CD4-positive, alpha-beta memory T cell (primary cell): ENCODE measurements at regions not wholly inside any gene's neighbourhood (a gene's known extent, or its start where the extent isn't known, plus 50 kb on each side); places are given as distances from the start of the nearest gene placed in this dataset.

Experiments used
- CTCF ChIA-PET: fragments of 350-600 bp; sonication (Branson Sonifier 250); formaldehyde crosslinking; loops from one replicate; lab custom pipeline; 2021; ENCODE audit warnings: inconsistent platforms; ENCODE audit not compliant: partially characterized antibody; lab: Charles Lee
- POLR2A ChIA-PET: fragments of 350-600 bp; sonication (Branson Sonifier 250); formaldehyde crosslinking; loops from one replicate; lab custom pipeline; 2021; ENCODE audit not compliant: partially characterized antibody; lab: Charles Lee
- DNase-seq, 5 donors: peaks; one replicate each; pipeline versions ENCODE4 v3.0.0 to v3.0.0-alpha.2; 2020 to 2022; ENCODE audit warnings: mixed read lengths in 1 of 5
- H3K27ac ChIP-seq: one replicate; pipeline ENCODE4 v1.7.0; 2013; ENCODE audit warnings: low read depth, low read length
- H3K27me3 ChIP-seq: 2 replicates; pipeline ENCODE4 v1.7.0; 2013; ENCODE audit warnings: mild to moderate bottlenecking, low read length, moderate library complexity; ENCODE audit not compliant: insufficient read depth
- H3K36me3 ChIP-seq: 2 replicates; pipeline ENCODE4 v1.7.0; 2013; ENCODE audit warnings: mild to moderate bottlenecking, low read length, moderate library complexity; ENCODE audit not compliant: insufficient read depth
- H3K4me1 ChIP-seq: 2 replicates; pipeline ENCODE4 v1.7.0; 2013; ENCODE audit warnings: mild to moderate bottlenecking, low read length, moderate library complexity; ENCODE audit not compliant: insufficient read depth
- H3K4me3 ChIP-seq, 2 donors: one replicate each; pipeline ENCODE4 v1.7.0; 2013; ENCODE audit warnings: low read length in 2 of 2, mild to moderate bottlenecking in 1 of 2
- H3K9me3 ChIP-seq, 2 donors: one replicate each; pipeline ENCODE4 v1.7.0; 2013; ENCODE audit warnings: low read length in 2 of 2, control low read depth in 1 of 2; ENCODE audit not compliant: control insufficient read depth in 1 of 2
- H3K27ac Mint-ChIP-seq, 7 donors: one replicate each; pipeline ENCODE4 v1.8.0; 2020 to 2021; ENCODE audit warnings: mixed read lengths in 7 of 7, mild to moderate bottlenecking in 6 of 7, inconsistent platforms in 3 of 7, moderate library complexity in 3 of 7
- H3K27me3 Mint-ChIP-seq, 2 donors: one replicate each; pipeline ENCODE4 v1.8.0; 2020 to 2021; ENCODE audit warnings: mixed read lengths in 2 of 2
- H3K36me3 Mint-ChIP-seq, 2 donors: one replicate each; pipeline ENCODE4 v1.8.0; 2020 to 2021; ENCODE audit warnings: mixed read lengths in 2 of 2, inconsistent platforms in 1 of 2, mild to moderate bottlenecking in 1 of 2
- H3K4me1 Mint-ChIP-seq, 4 donors: one replicate each; pipeline ENCODE4 v1.8.0; 2020 to 2021; ENCODE audit warnings: mixed read lengths in 4 of 4, mild to moderate bottlenecking in 1 of 4
- H3K4me3 Mint-ChIP-seq, 8 donors: one replicate each; pipeline ENCODE4 v1.8.0; 2020 to 2021; ENCODE audit warnings: mixed read lengths in 8 of 8, mild to moderate bottlenecking in 7 of 8, moderate library complexity in 6 of 8, inconsistent platforms in 3 of 8
- H3K9me3 Mint-ChIP-seq, 8 donors: one replicate each; pipeline ENCODE4 v1.8.0; 2020 to 2021; ENCODE audit warnings: mixed read lengths in 8 of 8, mild to moderate bottlenecking in 5 of 8, inconsistent platforms in 3 of 8, moderate library complexity in 1 of 8
- intact Hi-C: fragments of 100-400 bp; cut with micrococcal nuclease; formaldehyde crosslinking; loops from one replicate; pipeline ENCODE4 v1.15.1; 2023

- intact Hi-C loops = no loop called here
Measured at GRCh38 chr5:126186210-126186609, 237.0 kb upstream of the GRAMD2B start.

GRCh38 chr5:126188804-126189203 lies 234.4 kb upstream of the GRAMD2B start:
- Histone ChIP-seq H3K4me3 (no peak overlapping the region), H3K27me3 (no peaks in the 10 kb centered on the region), H3K4me1 (no peaks in the 10 kb centered on the region), H3K27ac (no peak overlapping the region), H3K36me3 (no peaks in the 10 kb centered on the region), H3K9me3 (no peaks in the 10 kb centered on the region)
- Mint-ChIP-seq H3K9me3 (peaks cover 0 to 13% (median 1%) of the 10 kb centered on the region in 8 donors), H3K4me3 (no peak overlapping the region), H3K4me1 (no peaks in the 10 kb centered on the region), H3K27me3 (no peaks in the 10 kb centered on the region), H3K27ac (no peak overlapping the region), H3K36me3 (no peaks in the 10 kb centered on the region)
- ChIA-PET POLR2A (no interaction called here), CTCF (no interaction called here)
- intact Hi-C loops = no loop called here
- DNase-seq = no peak

More at GRCh38 chr5:126186210-126186609, 237.0 kb upstream of the GRAMD2B start:
- H3K4me3 Mint-ChIP-seq = no peak overlapping the region
- H3K36me3 Mint-ChIP-seq = no peaks in the 10 kb centered on the region
- DNase-seq = no peak
- no peaks in the 10 kb centered on the region for H3K27me3 ChIP-seq
- no peaks in the 10 kb centered on the region for H3K27me3 Mint-ChIP-seq
- ChIA-PET POLR2A (no interaction called here), CTCF (no interaction called here)
- no peak overlapping the region for H3K27ac Mint-ChIP-seq
- H3K9me3 Mint-ChIP-seq = peaks cover 0 to 9% (median 2%) of the 10 kb centered on the region in 8 donors
- H3K4me3 ChIP-seq = no peak overlapping the region
- H3K4me1 Mint-ChIP-seq = no peaks in the 10 kb centered on the region
- H3K9me3 ChIP-seq = no peaks in the 10 kb centered on the region
- no peaks in the 10 kb centered on the region for H3K36me3 ChIP-seq
- no peak overlapping the region for H3K27ac ChIP-seq
- no peaks in the 10 kb centered on the region for H3K4me1 ChIP-seq

- Mint-ChIP-seq H3K9me3 (peaks cover 0 to 13% (median 1%) of the 10 kb centered on the region in 8 donors), H3K27ac (no peak overlapping the region), H3K4me3 (no peak overlapping the region), H3K27me3 (no peaks in the 10 kb centered on the region), H3K4me1 (no peaks in the 10 kb centered on the region), H3K36me3 (no peaks in the 10 kb centered on the region)
- no peak overlapping the region for H3K4me3 ChIP-seq
- H3K27ac ChIP-seq = no peak overlapping the region
- DNase-seq = no peak
- H3K36me3 ChIP-seq = no peaks in the 10 kb centered on the region
- CTCF ChIA-PET = no interaction called here
- H3K27me3 ChIP-seq = no peaks in the 10 kb centered on the region
- POLR2A ChIA-PET = no interaction called here
- H3K4me1 ChIP-seq = no peaks in the 10 kb centered on the region
- H3K9me3 ChIP-seq = no peaks in the 10 kb centered on the region
- intact Hi-C loops = no loop called here
Measured at GRCh38 chr5:126189231-126189630, 234.0 kb upstream of the GRAMD2B start.

GRCh38 chr5:126189862-126190261 lies 233.3 kb upstream of the GRAMD2B start:
- Histone ChIP-seq H3K4me1 (no peaks in the 10 kb centered on the region), H3K4me3 (no peak overlapping the region), H3K27me3 (no peaks in the 10 kb centered on the region), H3K9me3 (no peaks in the 10 kb centered on the region), H3K36me3 (no peaks in the 10 kb centered on the region), H3K27ac (no peak overlapping the region)
- Mint-ChIP-seq H3K27ac (no peak overlapping the region), H3K36me3 (no peaks in the 10 kb centered on the region), H3K9me3 (peaks cover 0 to 13% (median 1%) of the 10 kb centered on the region in 8 donors), H3K27me3 (no peaks in the 10 kb centered on the region), H3K4me1 (no peaks in the 10 kb centered on the region), H3K4me3 (no peak overlapping the region)
- intact Hi-C loops = no loop called here
- CTCF ChIA-PET = no interaction called here
- POLR2A ChIA-PET = no interaction called here
- no peak for DNase-seq

- Mint-ChIP-seq H3K27me3 (no peaks in the 10 kb centered on the region), H3K27ac (no peak overlapping the region)
- CTCF ChIA-PET = no interaction called here
Measured at GRCh38 chr5:126192226-126192625, 231.0 kb upstream of the GRAMD2B start.

GRCh38 chr5:126195410-126196100 lies 227.7 kb upstream of the GRAMD2B start:
- ChIA-PET CTCF (no interaction called here), POLR2A (no interaction called here)
- Histone ChIP-seq H3K4me1 (no peaks in the 10 kb centered on the region), H3K9me3 (no peaks in the 10 kb centered on the region), H3K4me3 (no peak overlapping the region), H3K36me3 (no peaks in the 10 kb centered on the region), H3K27me3 (no peaks in the 10 kb centered on the region), H3K27ac (no peak overlapping the region)
- H3K4me1 Mint-ChIP-seq = no peaks in the 10 kb centered on the region
- no peak overlapping the region for H3K27ac Mint-ChIP-seq
- no peak for DNase-seq
- H3K9me3 Mint-ChIP-seq = peaks cover 0 to 8% (median under 1%) of the 10 kb centered on the region in 8 donors
- intact Hi-C loops = no loop called here
- no peak overlapping the region for H3K4me3 Mint-ChIP-seq
- H3K27me3 Mint-ChIP-seq = no peaks in the 10 kb centered on the region
- H3K36me3 Mint-ChIP-seq = no peaks in the 10 kb centered on the region

More at GRCh38 chr5:126192226-126192625, 231.0 kb upstream of the GRAMD2B start:
- no peaks in the 10 kb centered on the region for H3K36me3 ChIP-seq
- intact Hi-C loops = no loop called here
- POLR2A ChIA-PET = no interaction called here
- no peaks in the 10 kb centered on the region for H3K4me1 ChIP-seq
- DNase-seq = no peak
- no peaks in the 10 kb centered on the region for H3K27me3 ChIP-seq
- no peak overlapping the region for H3K27ac ChIP-seq
- H3K4me3 ChIP-seq = no peak overlapping the region
- H3K36me3 Mint-ChIP-seq = no peaks in the 10 kb centered on the region
- H3K4me3 Mint-ChIP-seq = no peak overlapping the region
- peaks cover 0 to 5% (median 0%) of the 10 kb centered on the region in 8 donors for H3K9me3 Mint-ChIP-seq
- no peaks in the 10 kb centered on the region for H3K9me3 ChIP-seq
- H3K4me1 Mint-ChIP-seq = no peaks in the 10 kb centered on the region

GRCh38 chr5:126198531-126198930 lies 224.7 kb upstream of the GRAMD2B start:
- no peaks in the 10 kb centered on the region for H3K4me1 Mint-ChIP-seq
- no peaks in the 10 kb centered on the region for H3K27me3 ChIP-seq
- ChIA-PET POLR2A (no interaction called here), CTCF (no interaction called here)
- H3K27me3 Mint-ChIP-seq = no peaks in the 10 kb centered on the region
- no peaks in the 10 kb centered on the region for H3K36me3 ChIP-seq
- no peak overlapping the region for H3K27ac ChIP-seq
- no peaks in the 10 kb centered on the region for H3K4me1 ChIP-seq
- no peak overlapping the region for H3K27ac Mint-ChIP-seq
- no peak overlapping the region for H3K4me3 ChIP-seq
- DNase-seq = no peak
- no peaks in the 10 kb centered on the region for H3K36me3 Mint-ChIP-seq
- H3K9me3 ChIP-seq = no peaks in the 10 kb centered on the region
- H3K9me3 Mint-ChIP-seq = peaks cover 0 to 7% (median 4%) of the 10 kb centered on the region in 8 donors
- intact Hi-C loops = no loop called here
- H3K4me3 Mint-ChIP-seq = no peak overlapping the region
